Activated CD8-positive, alpha-beta T cell treated with anti-CD3 and anti-CD28 coated beads for 36 hours (primary cell): ENCODE measurements at regions not wholly inside any gene's neighbourhood (a gene's known extent, or its start where the extent isn't known, plus 50 kb on each side); places are given as distances from the start of the nearest gene placed in this dataset.

Experiments used
- ATAC-seq: fragments of 200-7000 bp; cut with Tn5 transposase; one replicate; pipeline ENCODE4 v1.10.0; 2021; ENCODE audit warnings: mild to moderate bottlenecking, moderate library complexity
- CTCF ChIA-PET: fragments of 350-600 bp; sonication (Branson Sonifier 250); formaldehyde crosslinking; loops from one replicate; lab custom pipeline; 2021; ENCODE audit warnings: antibody characterized with exemption; lab: Charles Lee
- POLR2A ChIA-PET: fragments of 350-600 bp; sonication (Branson Sonifier 250); formaldehyde crosslinking; loops from one replicate; lab custom pipeline; 2021; ENCODE audit warnings: antibody characterized with exemption; lab: Charles Lee
- DNase-seq: peaks from one replicate; pipeline ENCODE4 v3.0.0-alpha.2; 2020
- H3K27ac Mint-ChIP-seq: one replicate; pipeline ENCODE4 v1.8.0; 2021; ENCODE audit warnings: mild to moderate bottlenecking, mixed read lengths
- H3K27me3 Mint-ChIP-seq: one replicate; pipeline ENCODE4 v1.8.0; 2021; ENCODE audit warnings: mixed read lengths
- H3K36me3 Mint-ChIP-seq: one replicate; pipeline ENCODE4 v1.8.0; 2021; ENCODE audit warnings: low read depth, mixed read lengths
- H3K4me1 Mint-ChIP-seq: one replicate; pipeline ENCODE4 v1.8.0; 2021; ENCODE audit warnings: low read depth, mixed read lengths
- H3K4me3 Mint-ChIP-seq: one replicate; pipeline ENCODE4 v1.8.0; 2021; ENCODE audit warnings: mild to moderate bottlenecking, moderate library complexity, mixed read lengths
- H3K9me3 Mint-ChIP-seq: one replicate; pipeline ENCODE4 v1.8.0; 2021; ENCODE audit warnings: mixed read lengths
- intact Hi-C: fragments of 100-400 bp; cut with micrococcal nuclease; formaldehyde crosslinking; loops from one replicate; pipeline ENCODE4 v1.10.0; 2022
- TF ChIP-seq, protein P1 (sequence below): fragments of 200-600 bp; IDR thresholded peaks from one replicate; pipeline ENCODE4 v1.8.0; 2022; ENCODE audit warnings: antibody characterized with exemption, mild to moderate bottlenecking

DNA sequence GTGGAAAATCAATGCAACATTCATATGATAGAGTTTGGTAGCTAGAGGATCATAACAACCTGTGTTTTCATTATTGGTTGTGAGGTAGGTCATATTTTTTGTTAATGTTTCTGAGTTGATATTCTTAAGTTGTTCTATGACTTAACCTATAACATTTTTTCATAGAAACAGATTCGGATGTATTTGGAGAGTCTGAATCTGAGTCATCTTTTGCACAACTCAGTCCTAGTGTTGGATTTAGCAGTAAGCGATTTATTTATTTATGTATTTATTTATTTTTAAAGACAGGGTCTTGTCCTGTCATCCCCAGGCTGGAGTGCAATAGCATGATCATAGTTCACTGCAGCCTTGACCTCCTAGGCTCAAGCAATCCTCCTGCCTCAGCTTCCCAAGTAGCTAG is 292.8 kb upstream of the ZNF717 start:
- intact Hi-C loops: no loop called here
- Mint-ChIP-seq H3K9me3 (peaks cover 9% of the 10 kb centered on the region), H3K36me3 (no peaks in the 10 kb centered on the region), H3K4me3 (no peak overlapping the region), H3K27ac (no peak overlapping the region), H3K27me3 (no peaks in the 10 kb centered on the region), H3K4me1 (no peaks in the 10 kb centered on the region)
- POLR2A ChIA-PET: no interaction called here
- TF ChIP-seq, protein P1, sequence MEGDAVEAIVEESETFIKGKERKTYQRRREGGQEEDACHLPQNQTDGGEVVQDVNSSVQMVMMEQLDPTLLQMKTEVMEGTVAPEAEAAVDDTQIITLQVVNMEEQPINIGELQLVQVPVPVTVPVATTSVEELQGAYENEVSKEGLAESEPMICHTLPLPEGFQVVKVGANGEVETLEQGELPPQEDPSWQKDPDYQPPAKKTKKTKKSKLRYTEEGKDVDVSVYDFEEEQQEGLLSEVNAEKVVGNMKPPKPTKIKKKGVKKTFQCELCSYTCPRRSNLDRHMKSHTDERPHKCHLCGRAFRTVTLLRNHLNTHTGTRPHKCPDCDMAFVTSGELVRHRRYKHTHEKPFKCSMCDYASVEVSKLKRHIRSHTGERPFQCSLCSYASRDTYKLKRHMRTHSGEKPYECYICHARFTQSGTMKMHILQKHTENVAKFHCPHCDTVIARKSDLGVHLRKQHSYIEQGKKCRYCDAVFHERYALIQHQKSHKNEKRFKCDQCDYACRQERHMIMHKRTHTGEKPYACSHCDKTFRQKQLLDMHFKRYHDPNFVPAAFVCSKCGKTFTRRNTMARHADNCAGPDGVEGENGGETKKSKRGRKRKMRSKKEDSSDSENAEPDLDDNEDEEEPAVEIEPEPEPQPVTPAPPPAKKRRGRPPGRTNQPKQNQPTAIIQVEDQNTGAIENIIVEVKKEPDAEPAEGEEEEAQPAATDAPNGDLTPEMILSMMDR: no peak
- ATAC-seq (no peak), DNase-seq (no peak)
- CTCF ChIA-PET: no interaction called here

DNA sequence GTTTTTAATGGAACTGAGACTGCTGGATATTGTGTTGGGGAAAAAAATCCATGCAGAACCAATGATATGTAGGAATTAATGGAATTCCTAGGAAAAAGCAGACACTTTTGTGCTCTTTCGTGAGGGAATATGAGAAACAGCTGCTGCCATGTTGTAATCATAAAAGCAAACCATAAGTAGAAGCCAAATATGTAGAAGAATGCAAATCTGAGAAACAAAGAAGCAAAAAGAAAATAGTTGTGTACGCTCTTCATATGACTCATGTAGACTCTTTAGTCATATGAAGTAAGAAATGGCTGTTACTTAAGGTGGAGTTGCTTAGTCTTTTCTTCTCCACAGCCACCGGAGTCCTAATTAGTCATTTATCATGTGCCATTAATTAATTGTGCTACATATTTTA is 298.6 kb upstream of the ZNF717 start:
- intact Hi-C loops: no loop called here
- H3K36me3 Mint-ChIP-seq: no peaks in the 10 kb centered on the region
- no peak for DNase-seq
- H3K9me3 Mint-ChIP-seq: peaks cover 7% of the 10 kb centered on the region
- ChIA-PET CTCF (no interaction called here), POLR2A (no interaction called here)
- H3K27me3 Mint-ChIP-seq: no peaks in the 10 kb centered on the region
- H3K4me3 Mint-ChIP-seq: no peak overlapping the region
- no peak overlapping the region for H3K27ac Mint-ChIP-seq
- ATAC-seq: no peak
- no peaks in the 10 kb centered on the region for H3K4me1 Mint-ChIP-seq
- TF ChIP-seq, protein P1: no peak

DNA sequence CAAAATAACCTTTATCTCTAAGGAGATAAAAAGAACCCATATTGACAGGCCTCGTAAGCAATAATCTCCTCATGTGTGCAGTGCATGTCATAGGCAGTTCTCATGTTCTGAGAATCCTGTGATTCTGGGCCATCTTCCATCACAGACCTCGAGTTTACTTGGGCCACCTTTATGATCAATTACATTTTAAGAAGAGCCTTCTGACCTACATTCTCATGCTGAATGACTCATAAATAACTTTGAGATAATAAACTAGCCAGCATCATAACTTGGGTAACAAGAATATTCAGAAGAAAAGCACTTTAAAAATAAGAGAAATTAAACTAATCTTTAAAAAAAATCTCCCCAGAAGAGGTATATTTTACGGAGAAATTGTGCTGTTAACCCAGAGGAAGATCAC is 310.7 kb upstream of the ZNF717 start:
- no peaks in the 10 kb centered on the region for H3K4me1 Mint-ChIP-seq
- H3K27me3 Mint-ChIP-seq: no peaks in the 10 kb centered on the region
- DNase-seq: no peak
- TF ChIP-seq, protein P1: no peak
- intact Hi-C loops: no loop called here
- H3K9me3 Mint-ChIP-seq: peaks cover 7% of the 10 kb centered on the region
- POLR2A ChIA-PET: no interaction called here
- ATAC-seq: no peak
- no peak overlapping the region for H3K4me3 Mint-ChIP-seq
- CTCF ChIA-PET: no interaction called here
- H3K27ac Mint-ChIP-seq: no peak overlapping the region
- no peaks in the 10 kb centered on the region for H3K36me3 Mint-ChIP-seq

DNA sequence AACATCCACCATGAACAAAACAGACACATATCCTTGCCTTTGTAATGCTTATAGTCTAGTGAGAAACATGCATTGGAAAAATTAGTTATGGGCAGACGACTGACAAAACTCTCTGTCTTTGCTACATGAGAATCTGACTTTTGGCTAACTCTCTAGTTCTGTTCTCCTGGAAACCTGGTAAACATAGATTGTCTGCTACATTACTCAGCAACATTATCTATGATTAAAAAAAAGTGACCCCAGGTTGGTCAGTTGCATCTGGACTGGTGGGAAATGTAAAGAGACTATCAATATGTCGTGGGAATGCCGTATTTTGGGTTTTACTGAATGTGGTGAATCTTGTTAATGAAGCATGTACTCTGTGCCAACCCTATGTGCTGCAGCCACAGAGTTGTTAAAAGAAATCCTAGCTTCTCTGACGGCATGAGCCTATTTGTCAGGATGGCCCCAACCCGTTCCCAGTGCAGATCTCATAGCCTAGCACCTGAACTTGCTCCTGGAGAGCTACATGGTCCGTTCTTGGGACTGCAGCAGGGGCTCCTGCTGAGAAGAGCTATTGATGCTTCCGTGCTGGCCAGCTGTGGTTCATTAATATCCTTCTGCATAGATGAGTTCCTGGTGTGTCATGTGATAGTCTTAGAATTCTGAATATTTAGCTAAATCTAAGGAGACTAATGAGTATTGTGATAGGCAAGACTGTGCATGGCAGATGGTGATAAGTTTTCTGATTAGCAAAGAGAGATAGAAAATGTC is 311.7 kb upstream of the ZNF717 start:
- Mint-ChIP-seq H3K4me3 (no peak overlapping the region), H3K36me3 (no peaks in the 10 kb centered on the region), H3K27me3 (no peaks in the 10 kb centered on the region), H3K9me3 (peaks cover 4% of the 10 kb centered on the region), H3K4me1 (no peaks in the 10 kb centered on the region), H3K27ac (no peak overlapping the region)
- ChIA-PET POLR2A (no interaction called here), CTCF (no interaction called here)
- ATAC-seq (no peak), DNase-seq (no peak)
- TF ChIP-seq, protein P1: no peak
- intact Hi-C loops: no loop called here

DNA sequence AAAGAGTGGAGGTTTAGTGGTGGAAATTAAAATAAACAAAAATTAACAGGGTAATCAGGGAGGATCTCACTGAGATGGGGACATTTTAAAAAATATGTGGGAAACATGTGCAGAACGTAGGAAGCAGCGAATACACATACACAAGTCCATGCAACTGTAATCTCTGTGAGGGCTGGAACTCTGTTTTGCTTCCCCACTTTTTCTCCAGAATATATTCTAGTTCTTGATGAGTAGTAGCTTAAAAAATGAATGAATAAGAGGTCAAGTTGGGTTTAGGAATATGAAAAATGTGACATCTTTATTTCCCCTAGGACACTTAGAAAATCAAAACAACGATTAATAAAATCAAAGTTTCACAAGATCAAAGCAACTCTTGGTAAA is 312.2 kb upstream of the ZNF717 start:
- H3K9me3 Mint-ChIP-seq: peaks cover 2% of the 10 kb centered on the region
- no peaks in the 10 kb centered on the region for H3K36me3 Mint-ChIP-seq
- no peak for DNase-seq
- no peaks in the 10 kb centered on the region for H3K27me3 Mint-ChIP-seq
- TF ChIP-seq, protein P1: no peak
- no peak overlapping the region for H3K27ac Mint-ChIP-seq
- POLR2A ChIA-PET: no interaction called here
- H3K4me1 Mint-ChIP-seq: no peaks in the 10 kb centered on the region
- intact Hi-C loops: no loop called here
- no peak overlapping the region for H3K4me3 Mint-ChIP-seq
- ATAC-seq: no peak
- CTCF ChIA-PET: no interaction called here
